HG03457 (cell line): ENCODE measurements at regions not wholly inside any gene's neighbourhood (a gene's known extent, or its start where the extent isn't known, plus 50 kb on each side); places are given as distances from the start of the nearest gene placed in this dataset.
"Not testable (repeated sequence)": the region's sequence is repeated elsewhere in the genome, so short reads cannot be mapped to it uniquely, and the experiment has no call there.

Experiments used
- ATAC-seq: cut with Tn5 transposase; IDR thresholded peaks from one replicate; pipeline ENCODE4 v1.9.1; 2021; ENCODE audit warnings: moderate number of reproducible peaks; ENCODE audit not compliant: unreplicated experiment

- ATAC-seq: no peak
These were observed 101.7 kb upstream of the GATA6 start for GRCh38 chr18:22067682-22068081.

GRCh38 chr18:22068784-22069183, 100.6 kb upstream of the GATA6 start:
- ATAC-seq: not testable (repeated sequence)

GRCh38 chr18:22069916-22070315, 99.5 kb upstream of the GATA6 start:
- ATAC-seq: no peak

GRCh38 chr18:22073411-22073810, 96.0 kb upstream of the GATA6 start:
- ATAC-seq: no peak

GRCh38 chr18:22074282-22075070, 94.9 kb upstream of the GATA6 start:
- ATAC-seq: no peak

GRCh38 chr18:22080035-22080434, 89.4 kb upstream of the GATA6 start:
- ATAC-seq: no peak

- ATAC-seq: no peak
These were observed 87.0 kb upstream of the GATA6 start for GRCh38 chr18:22082408-22082807.

GRCh38 chr18:22084547-22084946, 84.8 kb upstream of the GATA6 start:
- no peak for ATAC-seq

GRCh38 chr18:22086973-22087372, 82.4 kb upstream of the GATA6 start:
- ATAC-seq: no peak

- ATAC-seq: no peak
These were observed 81.4 kb upstream of the GATA6 start for GRCh38 chr18:22088029-22088428.

- no peak for ATAC-seq
These were observed 80.3 kb upstream of the GATA6 start for GRCh38 chr18:22088996-22089640.

- no peak for ATAC-seq
These were observed 78.0 kb upstream of the GATA6 start for GRCh38 chr18:22091341-22091740.

GRCh38 chr18:22093731-22094357, 75.5 kb upstream of the GATA6 start:
- ATAC-seq: no peak

GRCh38 chr18:22094358-22094734, 75.0 kb upstream of the GATA6 start:
- no peak for ATAC-seq

GRCh38 chr18:22098563-22098989, 70.8 kb upstream of the GATA6 start:
- no peak for ATAC-seq

GRCh38 chr18:22099925-22100324, 69.5 kb upstream of the GATA6 start:
- ATAC-seq: no peak

GRCh38 chr18:22101731-22102130, 67.7 kb upstream of the GATA6 start:
- ATAC-seq: no peak

- no peak for ATAC-seq
These were observed 66.3 kb upstream of the GATA6 start for GRCh38 chr18:22102953-22103646.

- ATAC-seq: no peak
These were observed 65.8 kb upstream of the GATA6 start for GRCh38 chr18:22103647-22104031.

- ATAC-seq: no peak
These were observed 62.7 kb upstream of the GATA6 start for GRCh38 chr18:22106536-22107292.

GRCh38 chr18:22108674-22109073, 60.7 kb upstream of the GATA6 start:
- ATAC-seq: no peak
